Body of pancreas (tissue), 4 donors: ENCODE measurements at regions not wholly inside any gene's neighbourhood (a gene's known extent, or its start where the extent isn't known, plus 50 kb on each side); places are given as distances from the start of the nearest gene placed in this dataset. TPM values are rescaled to one million over a fixed set of nuclear protein-coding genes. Genes with fewer than 3 reads are reported as not detected.

ENCODE experiments used
- ATAC-seq: fragments of 150-250 bp; one replicate; pipeline ENCODE4 v1.9.1; 2016
- DNase-seq, 4 donors: peaks; one replicate each; pipeline ENCODE4 v3.0.0-alpha.2; 2019
- H3K27ac ChIP-seq, 4 donors: fragments of 200-600 bp; sonication (generic); 1 replicate in 3 of 4; 2 replicates in 1 of 4; pipeline versions ENCODE4 v1.5.1 to v1.6.1; 2016 to 2019; ENCODE audit warnings: mild to moderate bottlenecking in 1 of 4, mixed read lengths in 1 of 4, moderate library complexity in 1 of 4
- H3K27me3 ChIP-seq, 2 donors: fragments of 200-600 bp; sonication (generic); one replicate each; pipeline ENCODE4 v1.6.0; 2016; ENCODE audit warnings: mild to moderate bottlenecking in 1 of 2
- H3K36me3 ChIP-seq, 2 donors: fragments of 200-600 bp; sonication (generic); replicated peaks in 1 of 2; 2 replicates each; pipeline ENCODE4 v1.5.1; 2016; ENCODE audit warnings: low read depth in 2 of 2; ENCODE audit not compliant: insufficient read depth in 1 of 2
- H3K4me1 ChIP-seq: fragments of 200-600 bp; sonication (generic); one replicate; pipeline ENCODE4 v1.6.0; 2016
- H3K4me3 ChIP-seq, 2 donors: fragments of 200-600 bp; sonication (generic); 1 replicate in 1 of 2; 2 replicates in 1 of 2; pipeline ENCODE4 v1.5.1; 2016 to 2019
- H3K9me3 ChIP-seq, 3 donors: fragments of 200-600 bp; sonication (generic); 1 replicate in 2 of 3; 2 replicates in 1 of 3; pipeline ENCODE4 v1.5.1; 2016
- POLR2A ChIP-seq, 3 donors: fragments of 450-650 bp; IDR thresholded peaks; one replicate each; pipeline ENCODE4 v1.6.1; 2016; ENCODE audit warnings: antibody characterized with exemption in 3 of 3, mild to moderate bottlenecking in 2 of 3
- WGBS, 2 donors: methylation state at CpG; one replicate each; pipeline ENCODE4 v1.1.5; 2017; 5-methylcytosine and 5-hydroxymethylcytosine counted together
- intact Hi-C: fragments of 100-400 bp; cut with DNase I; formaldehyde crosslinking; loops from one replicate; pipeline ENCODE4 v1.15.1; 2023
- small RNA-seq: library from RNA; depleted of rRNA; stranded (forward); fragments of <200 nt; gene quantifications from one replicate; pipeline ENCODE3, GENCODE V24; 2016
- TF ChIP-seq, protein P1 (sequence below), 7 experiments: fragments of 450-650 bp in 4 of 7; fragments of 200-600 bp in 3 of 7; sonication (generic) in 3 of 7; IDR thresholded peaks; one replicate each; pipeline ENCODE4 v1.5.1; 2016 to 2019; ENCODE audit warnings: antibody characterized with exemption in 7 of 7

DNA sequence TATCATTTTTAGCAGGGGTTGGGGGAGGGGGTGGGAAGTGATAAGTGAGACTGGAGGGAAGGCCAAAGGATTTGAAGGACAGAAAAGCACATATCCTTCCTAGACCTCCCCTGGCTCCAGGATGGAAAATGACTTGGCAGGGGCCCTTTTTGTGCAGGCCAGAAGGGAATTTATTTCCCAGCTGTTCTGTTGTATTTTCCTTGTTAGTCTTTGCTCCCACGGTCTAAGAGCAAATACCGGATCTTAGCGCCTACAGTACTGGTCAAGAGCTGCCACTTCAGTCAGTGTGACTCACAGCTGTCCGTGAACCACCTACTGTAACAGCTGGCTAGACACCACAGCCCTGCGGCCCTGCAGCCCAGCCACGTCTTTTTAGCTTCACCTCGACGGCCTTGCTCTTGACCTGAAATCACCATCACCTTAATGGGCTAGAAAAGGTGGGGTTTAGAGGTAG, 51.0 kb upstream of the ERRFI1 start:
- ATAC-seq (peak; percentile 84), DNase-seq (peak; percentile 57 to 83 (median 74))
- no peaks in the 10 kb centered on the region for H3K27me3 ChIP-seq
- intact Hi-C loops, result no loop called here
- no peaks in the 10 kb centered on the region for H3K9me3 ChIP-seq
- peak overlapping the region; percentile 36 to 80 (median 67) for H3K27ac ChIP-seq
- H3K4me1 ChIP-seq, result peaks cover 38% of the 10 kb centered on the region
- WGBS, 2 donors, result 22 to 23% methylated on average over 8 of the region's 8 CpGs
- no peaks in the 10 kb centered on the region for H3K36me3 ChIP-seq
- no peak for TF ChIP-seq POLR2A (IDR thresholded peaks at IDR 0.05)
- TF ChIP-seq, protein P1, sequence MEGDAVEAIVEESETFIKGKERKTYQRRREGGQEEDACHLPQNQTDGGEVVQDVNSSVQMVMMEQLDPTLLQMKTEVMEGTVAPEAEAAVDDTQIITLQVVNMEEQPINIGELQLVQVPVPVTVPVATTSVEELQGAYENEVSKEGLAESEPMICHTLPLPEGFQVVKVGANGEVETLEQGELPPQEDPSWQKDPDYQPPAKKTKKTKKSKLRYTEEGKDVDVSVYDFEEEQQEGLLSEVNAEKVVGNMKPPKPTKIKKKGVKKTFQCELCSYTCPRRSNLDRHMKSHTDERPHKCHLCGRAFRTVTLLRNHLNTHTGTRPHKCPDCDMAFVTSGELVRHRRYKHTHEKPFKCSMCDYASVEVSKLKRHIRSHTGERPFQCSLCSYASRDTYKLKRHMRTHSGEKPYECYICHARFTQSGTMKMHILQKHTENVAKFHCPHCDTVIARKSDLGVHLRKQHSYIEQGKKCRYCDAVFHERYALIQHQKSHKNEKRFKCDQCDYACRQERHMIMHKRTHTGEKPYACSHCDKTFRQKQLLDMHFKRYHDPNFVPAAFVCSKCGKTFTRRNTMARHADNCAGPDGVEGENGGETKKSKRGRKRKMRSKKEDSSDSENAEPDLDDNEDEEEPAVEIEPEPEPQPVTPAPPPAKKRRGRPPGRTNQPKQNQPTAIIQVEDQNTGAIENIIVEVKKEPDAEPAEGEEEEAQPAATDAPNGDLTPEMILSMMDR (IDR thresholded peaks at IDR 0.05), result peak in 3 of 7 experiments; percentile 16 to 38 (median 21)
- H3K4me3 ChIP-seq, result no peak overlapping the region

DNA sequence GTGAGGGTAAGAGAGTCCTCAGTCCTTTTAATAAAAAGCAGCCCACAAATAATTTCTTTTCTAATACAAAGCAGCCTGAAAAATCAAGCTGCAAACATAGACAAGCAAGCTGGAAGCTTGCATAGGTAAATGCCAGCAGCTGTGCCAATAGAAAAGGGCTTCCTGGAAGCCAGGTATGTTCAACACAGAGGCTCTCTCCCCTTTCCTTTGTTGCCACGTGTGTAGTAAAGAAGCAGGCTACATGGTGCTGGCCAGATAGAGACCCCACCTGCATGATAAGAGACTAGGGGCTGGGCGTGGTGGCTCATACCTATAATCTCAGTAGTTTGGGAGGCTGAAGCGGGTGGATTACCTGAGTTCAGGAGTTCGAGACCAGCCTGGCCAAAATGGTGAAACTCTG, 50.1 kb upstream of the ERRFI1 start:
- no peaks in the 10 kb centered on the region for H3K36me3 ChIP-seq
- peak in 3 of 4 donors; percentile 59 to 61 (median 60) for DNase-seq
- intact Hi-C loops, result no loop called here
- H3K4me1 ChIP-seq, result peaks cover 46% of the 10 kb centered on the region
- WGBS, 2 donors, result 66 to 69% methylated on average over 4 of the region's 4 CpGs
- TF ChIP-seq, protein P1 (IDR thresholded peaks at IDR 0.05), result no peak
- TF ChIP-seq POLR2A (IDR thresholded peaks at IDR 0.05), result no peak
- peak overlapping the region; percentile 36 to 80 (median 50) for H3K27ac ChIP-seq
- no peak overlapping the region for H3K4me3 ChIP-seq
- no peaks in the 10 kb centered on the region for H3K27me3 ChIP-seq
- no peaks in the 10 kb centered on the region for H3K9me3 ChIP-seq
- peak; percentile 10 for ATAC-seq

Small RNA genes lying in the stretch of these regions (small RNA-seq; reads per million reads assigned to genes)
- gene RNU1-7P, result not detected
